Transverse colon (tissue), 4 donors: ENCODE measurements at regions not wholly inside any gene's neighbourhood (a gene's known extent, or its start where the extent isn't known, plus 50 kb on each side); places are given as distances from the start of the nearest gene placed in this dataset.
A peak's percentile ranks its signal among the peaks of the same experiment; 100 is the strongest.

Experiments
- DNase-seq: peaks from one replicate; pipeline ENCODE4 v3.0.0-alpha.2; 2019
- H3K27ac ChIP-seq, 4 donors: fragments of 200-600 bp; sonication (generic); 2 replicates each; pipeline ENCODE4 v1.5.1; 2016 to 2018; ENCODE audit warnings: inconsistent platforms in 4 of 4
- H3K27me3 ChIP-seq: fragments of 200-600 bp; sonication (generic); 2 replicates; pipeline ENCODE4 v1.5.1; 2017; ENCODE audit warnings: inconsistent platforms
- H3K36me3 ChIP-seq, 4 donors: fragments of 200-600 bp; sonication (generic); 2 replicates each; pipeline ENCODE4 v1.5.1; 2017 to 2019; ENCODE audit warnings: inconsistent platforms in 4 of 4
- H3K4me1 ChIP-seq, 4 donors: fragments of 200-600 bp; sonication (generic); 2 replicates each; pipeline ENCODE4 v1.5.1; 2017 to 2020; ENCODE audit warnings: inconsistent platforms in 4 of 4
- H3K4me3 ChIP-seq, 4 donors: fragments of 200-600 bp; sonication (generic); 1 replicate in 1 of 4; 2 replicates in 3 of 4; pipeline versions ENCODE4 v1.5.1 to v1.6.1; 2017 to 2019; ENCODE audit warnings: inconsistent platforms in 4 of 4
- H3K9me3 ChIP-seq, 2 donors: fragments of 200-600 bp; sonication (generic); 2 replicates each; pipeline ENCODE4 v1.5.1; 2017 to 2019; ENCODE audit warnings: inconsistent platforms in 2 of 2
- EP300 ChIP-seq: sonication (generic); formaldehyde crosslinking; IDR thresholded peaks from one replicate; pipeline ENCODE4 v1.6.1; 2017; ENCODE audit warnings: antibody characterized with exemption, low read depth
- POLR2A ChIP-seq: fragments of 450-650 bp; IDR thresholded peaks from one replicate; pipeline ENCODE4 v1.6.1; 2016; ENCODE audit warnings: antibody characterized with exemption, mild to moderate bottlenecking, moderate library complexity
- POLR2AphosphoS5 ChIP-seq, 3 donors: sonication (generic); formaldehyde crosslinking; IDR thresholded peaks; one replicate each; pipeline ENCODE4 v1.6.1; 2016; ENCODE audit warnings: antibody characterized with exemption in 3 of 3
- WGBS, 2 donors: methylation state at CpG; one replicate each; pipeline ENCODE4 v1.1.5; 2018; ENCODE audit warnings: low coverage in 1 of 2; 5-methylcytosine and 5-hydroxymethylcytosine counted together
- in situ Hi-C, 4 donors: fragments of 200-750 bp; cut with MboI; loops; one replicate each; pipeline versions ENCODE4 v1.15.0 to v1.15.1; 2017; ENCODE audit warnings: low sequenced_read_pairs in 3 of 4, low pct_ligation_motif_present in 1 of 4, low pct_unique_long_range_greater_than_20kb in 1 of 4
- intact Hi-C: fragments of 100-400 bp; cut with DNase I; formaldehyde crosslinking; loops from one replicate; pipeline ENCODE4 v1.15.1; 2023; ENCODE audit warnings: low total_unique reads
- TF ChIP-seq, protein P1 (sequence below), 5 experiments: fragments of 200-600 bp in 3 of 5; fragments of 450-650 bp in 2 of 5; sonication (generic) in 3 of 5; IDR thresholded peaks; 1 replicate in 2 of 5; 2 replicates in 3 of 5; pipeline ENCODE4 v1.5.1; 2016 to 2017; ENCODE audit warnings: antibody characterized with exemption in 5 of 5, inconsistent platforms in 3 of 5, mild to moderate bottlenecking in 2 of 5, moderate library complexity in 1 of 5

DNA sequence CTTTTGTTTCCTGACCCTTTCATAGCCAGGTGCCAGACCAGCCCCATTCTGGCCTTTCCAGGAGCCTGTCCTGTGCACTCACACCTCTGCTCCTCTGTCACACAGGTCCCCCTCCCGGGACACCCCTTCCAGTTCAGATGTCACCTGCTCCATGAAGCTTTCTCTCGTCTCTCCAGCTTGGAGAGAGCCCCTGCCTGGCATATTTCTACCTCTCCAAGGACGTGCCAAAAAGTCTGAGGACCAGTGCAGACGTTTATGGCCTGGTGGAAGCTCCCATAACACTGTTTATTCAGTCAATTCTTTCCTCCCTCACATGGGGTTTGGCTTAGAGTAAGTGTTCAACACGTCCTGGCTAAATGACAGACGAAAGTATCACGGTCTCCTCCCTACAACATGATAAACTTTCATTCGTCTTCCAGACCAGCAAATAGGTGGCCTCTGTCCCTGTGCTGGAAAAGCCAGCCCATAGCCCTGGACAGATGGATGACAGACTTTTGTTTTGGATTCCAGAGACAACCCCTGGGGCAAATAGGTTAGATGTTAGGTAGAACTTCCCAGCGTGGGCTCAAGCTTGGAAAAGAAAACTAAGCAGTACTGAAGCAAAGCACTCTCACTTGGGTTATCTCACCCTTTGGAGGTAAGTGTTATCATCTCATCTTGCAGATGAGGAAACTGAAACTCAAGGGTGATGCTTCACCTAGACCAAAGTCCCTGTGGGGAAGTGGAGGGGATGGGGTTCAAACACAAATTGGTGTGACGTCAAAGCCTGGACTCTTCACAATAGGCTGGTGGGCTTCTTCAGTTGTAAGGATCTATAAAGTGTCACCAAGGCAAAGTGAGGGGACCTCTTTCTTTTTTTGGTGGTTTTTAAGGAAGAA is 52.9 kb upstream of the ECE1 start:
- H3K36me3 ChIP-seq: no peaks in the 10 kb centered on the region
- H3K27me3 ChIP-seq: no peaks in the 10 kb centered on the region
- H3K27ac ChIP-seq: peak overlapping the region; percentile 85 to 98 (median 91)
- H3K4me1 ChIP-seq: peaks cover 50 to 70% (median 66%) of the 10 kb centered on the region in 4 donors
- H3K9me3 ChIP-seq: no peaks in the 10 kb centered on the region
- peak overlapping the region in 3 of 4 donors; percentile 77 to 96 (median 77) for H3K4me3 ChIP-seq
- intact Hi-C loops (loop anchor here (5.0 kb wide), 1 partner anchor 36 kb away; no protein-coding TSS in a partner anchor), in situ Hi-C loops (no loop called here)
- DNase-seq: peak; percentile 11
- TF ChIP-seq POLR2AphosphoS5 (IDR thresholded peaks at IDR 0.05) (peak in 1 of 3 donors; percentile 27), POLR2A (no peak)
- TF ChIP-seq, protein P1, sequence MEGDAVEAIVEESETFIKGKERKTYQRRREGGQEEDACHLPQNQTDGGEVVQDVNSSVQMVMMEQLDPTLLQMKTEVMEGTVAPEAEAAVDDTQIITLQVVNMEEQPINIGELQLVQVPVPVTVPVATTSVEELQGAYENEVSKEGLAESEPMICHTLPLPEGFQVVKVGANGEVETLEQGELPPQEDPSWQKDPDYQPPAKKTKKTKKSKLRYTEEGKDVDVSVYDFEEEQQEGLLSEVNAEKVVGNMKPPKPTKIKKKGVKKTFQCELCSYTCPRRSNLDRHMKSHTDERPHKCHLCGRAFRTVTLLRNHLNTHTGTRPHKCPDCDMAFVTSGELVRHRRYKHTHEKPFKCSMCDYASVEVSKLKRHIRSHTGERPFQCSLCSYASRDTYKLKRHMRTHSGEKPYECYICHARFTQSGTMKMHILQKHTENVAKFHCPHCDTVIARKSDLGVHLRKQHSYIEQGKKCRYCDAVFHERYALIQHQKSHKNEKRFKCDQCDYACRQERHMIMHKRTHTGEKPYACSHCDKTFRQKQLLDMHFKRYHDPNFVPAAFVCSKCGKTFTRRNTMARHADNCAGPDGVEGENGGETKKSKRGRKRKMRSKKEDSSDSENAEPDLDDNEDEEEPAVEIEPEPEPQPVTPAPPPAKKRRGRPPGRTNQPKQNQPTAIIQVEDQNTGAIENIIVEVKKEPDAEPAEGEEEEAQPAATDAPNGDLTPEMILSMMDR (IDR thresholded peaks at IDR 0.05): no peak
- WGBS, 2 donors: 23 to 24% methylated on average over 4 to 10 of the region's 10 CpGs

DNA sequence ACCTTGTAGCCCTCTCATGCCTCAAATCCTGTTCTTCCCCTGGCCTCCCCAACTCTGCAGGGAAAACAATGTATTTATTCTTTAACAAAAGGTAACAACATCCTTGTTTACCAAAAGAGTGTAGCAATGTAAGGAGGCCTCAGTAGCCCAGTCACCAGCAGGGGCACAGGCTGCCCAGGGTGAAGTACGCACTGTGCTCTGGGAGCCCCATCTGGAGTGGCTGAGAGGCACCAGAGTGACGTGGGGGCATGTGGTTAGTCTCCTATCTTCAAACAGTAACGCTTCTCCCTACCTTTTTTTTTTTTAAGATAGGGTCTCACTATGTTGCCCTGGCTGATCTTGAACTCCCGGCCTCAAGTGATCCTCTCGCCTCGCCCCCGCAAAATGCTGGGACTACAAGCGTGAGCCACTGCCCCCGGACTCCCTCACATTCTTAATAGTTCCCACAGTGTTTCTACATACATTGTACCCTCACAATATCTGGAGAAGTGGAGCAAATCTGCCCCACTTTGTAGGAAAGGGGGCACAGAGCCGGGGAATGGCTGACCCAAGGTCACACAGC is 51.3 kb upstream of the ECE1 start:
- intact Hi-C loops (loop anchor here (5.0 kb wide), 1 partner anchor 34 kb away; no protein-coding TSS in a partner anchor), in situ Hi-C loops (no loop called here)
- no peak overlapping the region for H3K4me3 ChIP-seq
- no peaks in the 10 kb centered on the region for H3K36me3 ChIP-seq
- peak overlapping the region; percentile 85 to 98 (median 91) for H3K27ac ChIP-seq
- H3K9me3 ChIP-seq: no peaks in the 10 kb centered on the region
- H3K4me1 ChIP-seq: peaks cover 65 to 85% (median 82%) of the 10 kb centered on the region in 4 donors
- peak; percentile 9 for DNase-seq
- 63 to 73% methylated on average over 2 to 10 of the region's 10 CpGs for WGBS, 2 donors
- TF ChIP-seq POLR2A: no peak
- TF ChIP-seq POLR2AphosphoS5 (IDR thresholded peaks at IDR 0.05): no peak
- TF ChIP-seq EP300: no peak
- TF ChIP-seq, protein P1 (IDR thresholded peaks at IDR 0.05): no peak
- H3K27me3 ChIP-seq: no peaks in the 10 kb centered on the region

DNA sequence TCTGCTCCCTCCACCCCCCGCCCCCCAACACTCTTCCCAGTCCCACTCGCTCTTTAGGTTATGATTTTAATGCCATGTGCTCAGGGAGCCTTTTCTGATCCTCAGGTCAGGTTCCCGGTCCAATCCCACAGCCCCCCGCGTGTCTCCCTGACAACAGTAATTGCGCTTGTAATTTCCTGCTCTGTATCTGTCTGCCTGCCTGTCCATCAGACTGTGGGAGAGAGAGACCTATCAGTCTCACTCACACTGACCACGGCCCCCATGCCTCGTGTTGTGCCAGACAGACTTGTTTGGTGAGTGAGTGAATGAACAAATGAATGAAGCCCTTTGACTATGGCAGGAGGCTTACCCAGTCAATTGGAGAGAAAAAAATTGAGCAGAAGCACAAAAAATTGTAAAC is 50.8 kb upstream of the ECE1 start:
- Histone ChIP-seq H3K4me1 (peaks cover 68 to 85% (median 84%) of the 10 kb centered on the region in 4 donors), H3K9me3 (no peaks in the 10 kb centered on the region), H3K27ac (peak overlapping the region; percentile 85 to 98 (median 91)), H3K36me3 (no peaks in the 10 kb centered on the region), H3K27me3 (no peaks in the 10 kb centered on the region), H3K4me3 (no peak overlapping the region)
- intact Hi-C loops (loop anchor here (5.0 kb wide), 1 partner anchor 34 kb away; no protein-coding TSS in a partner anchor), in situ Hi-C loops (no loop called here)
- DNase-seq: peak; percentile 9
- TF ChIP-seq POLR2AphosphoS5 (IDR thresholded peaks at IDR 0.05) (no peak), POLR2A (no peak), EP300 (no peak)
- TF ChIP-seq, protein P1 (IDR thresholded peaks at IDR 0.05): no peak
- 58% methylated on average over 8 of the region's 8 CpGs; no CpG with 5 or more reads in 1 of the 2 donors for WGBS, 2 donors

DNA sequence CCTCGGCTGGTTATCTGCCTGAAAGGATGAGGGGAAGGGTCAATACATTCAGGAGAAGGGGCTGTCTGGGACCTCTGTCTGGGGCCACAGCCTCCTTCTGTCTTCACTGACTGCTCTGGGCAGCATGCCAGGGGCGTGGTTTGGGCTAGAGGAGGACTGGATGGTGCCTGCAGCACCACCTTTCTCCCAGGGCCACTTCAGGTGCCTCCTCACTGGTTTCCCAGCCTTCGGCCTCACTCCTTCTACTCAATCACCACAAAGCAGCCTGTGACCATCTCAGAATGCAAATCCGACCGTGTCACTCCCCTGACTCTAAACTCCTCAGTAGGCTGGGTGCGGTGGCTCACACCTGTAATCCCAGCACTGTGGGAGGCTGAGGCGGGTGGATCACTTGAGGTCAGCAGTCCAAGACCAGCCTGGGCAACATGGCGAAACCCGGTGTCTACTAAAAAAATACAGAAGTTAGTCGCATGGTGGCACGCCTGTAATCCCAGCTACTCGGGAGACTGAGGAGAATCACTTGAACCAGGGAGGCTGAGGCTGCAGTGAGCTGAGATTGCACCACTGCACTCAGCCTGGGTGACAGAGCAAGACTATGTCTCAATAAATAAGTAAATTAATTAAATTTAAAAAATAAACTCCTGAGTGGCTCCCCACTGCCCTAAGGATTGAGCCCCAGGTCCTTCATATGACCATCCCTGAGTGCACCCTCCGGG is 50.1 kb upstream of the ECE1 start:
- Histone ChIP-seq H3K9me3 (no peaks in the 10 kb centered on the region), H3K4me3 (no peak overlapping the region), H3K4me1 (peaks cover 75 to 92% (median 90%) of the 10 kb centered on the region in 4 donors), H3K36me3 (no peaks in the 10 kb centered on the region), H3K27ac (peak overlapping the region; percentile 85 to 98 (median 91)), H3K27me3 (no peaks in the 10 kb centered on the region)
- peak; percentile 90 for DNase-seq
- in situ Hi-C loops: no loop called here
- TF ChIP-seq POLR2AphosphoS5 (IDR thresholded peaks at IDR 0.05) (peak in 1 of 3 donors; percentile 41), POLR2A (no peak), EP300 (no peak)
- TF ChIP-seq, protein P1 (IDR thresholded peaks at IDR 0.05): no peak
- intact Hi-C loops: loop anchor here (5.0 kb wide), 1 partner anchor 33 kb away; no protein-coding TSS in a partner anchor
- 62 to 67% methylated on average over 4 to 13 of the region's 13 CpGs for WGBS, 2 donors
